SKM-1 (cell line): ENCODE measurements at regions not wholly inside any gene's neighbourhood (a gene's known extent, or its start where the extent isn't known, plus 50 kb on each side); places are given as distances from the start of the nearest gene placed in this dataset.
"Not testable (repeated sequence)": the region's sequence is repeated elsewhere in the genome, so short reads cannot be mapped to it uniquely, and the experiment has no call there.

Experiments
- DNase-seq: peaks from one replicate; lab custom pipeline; 2025; ENCODE audit not compliant: unreplicated experiment; lab: John Stamatoyannopoulos, UW

- no peak for DNase-seq
Observed at GRCh38 chr13:31385540-31385939, 185.8 kb downstream of the B3GLCT start.

- DNase-seq, result no peak
Observed at GRCh38 chr13:31394506-31394905, 194.7 kb downstream of the B3GLCT start.

- no peak for DNase-seq
Observed at GRCh38 chr13:31395090-31395489, 195.3 kb downstream of the B3GLCT start.

GRCh38 chr13:31399690-31400089 is 199.9 kb downstream of the B3GLCT start:
- no peak for DNase-seq

GRCh38 chr13:31403711-31404110 is 203.9 kb downstream of the B3GLCT start:
- DNase-seq, result not testable (repeated sequence)

- no peak for DNase-seq
Observed at GRCh38 chr13:31408927-31409326, 209.2 kb downstream of the B3GLCT start.

- no peak for DNase-seq
Observed at GRCh38 chr13:31409678-31410356, 210.0 kb downstream of the B3GLCT start.

- DNase-seq, result no peak
Observed at GRCh38 chr13:31413516-31413915, 213.7 kb downstream of the B3GLCT start.

GRCh38 chr13:31416066-31416465 is 216.3 kb downstream of the B3GLCT start:
- no peak for DNase-seq

GRCh38 chr13:31418186-31418585 is 218.4 kb downstream of the B3GLCT start:
- no peak for DNase-seq

- no peak for DNase-seq
Observed at GRCh38 chr13:31421756-31422155, 222.0 kb downstream of the B3GLCT start.

GRCh38 chr13:31424130-31424729 is 224.5 kb downstream of the B3GLCT start:
- DNase-seq, result peak; percentile 89

GRCh38 chr13:31426395-31426794 is 226.6 kb downstream of the B3GLCT start:
- no peak for DNase-seq

- DNase-seq, result no peak
Observed at GRCh38 chr13:31427151-31428100, 227.7 kb downstream of the B3GLCT start.

- peak; percentile 61 for DNase-seq
Observed at GRCh38 chr13:31431722-31432137, 232.0 kb downstream of the B3GLCT start.

GRCh38 chr13:31433207-31433606 is 233.4 kb downstream of the B3GLCT start:
- no peak for DNase-seq

- DNase-seq, result no peak
Observed at GRCh38 chr13:31433746-31434145, 234.0 kb downstream of the B3GLCT start.

- no peak for DNase-seq
Observed at GRCh38 chr13:31434613-31435012, 234.8 kb downstream of the B3GLCT start.

- no peak for DNase-seq
Observed at GRCh38 chr13:31435536-31435935, 235.8 kb downstream of the B3GLCT start.

GRCh38 chr13:31436478-31436877 is 236.7 kb downstream of the B3GLCT start:
- DNase-seq, result no peak

- no peak for DNase-seq
Observed at GRCh38 chr13:31437975-31438374, 238.2 kb downstream of the B3GLCT start.

- DNase-seq, result no peak
Observed at GRCh38 chr13:31440132-31440531, 240.4 kb downstream of the B3GLCT start.
